Parathyroid adenoma (tissue), 2 donors: ENCODE measurements at regions not wholly inside any gene's neighbourhood (a gene's known extent, or its start where the extent isn't known, plus 50 kb on each side); places are given as distances from the start of the nearest gene placed in this dataset.

Experiments used
- H2AFZ ChIP-seq: fragments of 300-600 bp; sonication (generic); one replicate; pipeline ENCODE4 v1.7.0; 2017; ENCODE audit warnings: antibody characterized with exemption, mild to moderate bottlenecking
- H3K27ac ChIP-seq: fragments of 300-600 bp; sonication (generic); one replicate; pipeline ENCODE4 v1.7.0; 2017
- H3K27me3 ChIP-seq: fragments of 300-600 bp; sonication (generic); one replicate; pipeline ENCODE4 v1.7.0; 2017; ENCODE audit warnings: low read length; ENCODE audit not compliant: control insufficient read depth, insufficient read depth
- H3K36me3 ChIP-seq: fragments of 300-600 bp; sonication (generic); one replicate; pipeline ENCODE4 v1.7.0; 2017; ENCODE audit warnings: low read length; ENCODE audit not compliant: control insufficient read depth, insufficient read depth
- H3K4me1 ChIP-seq: fragments of 300-600 bp; sonication (generic); one replicate; pipeline ENCODE4 v1.7.0; 2017; ENCODE audit warnings: control low read depth
- H3K4me2 ChIP-seq: fragments of 300-600 bp; sonication (generic); one replicate; pipeline ENCODE4 v1.7.0; 2017; ENCODE audit warnings: low read length
- H3K4me3 ChIP-seq: fragments of 300-600 bp; sonication (generic); one replicate; pipeline ENCODE4 v1.7.0; 2017; ENCODE audit warnings: low read depth, low read length
- H3K79me2 ChIP-seq: fragments of 300-600 bp; sonication (generic); one replicate; pipeline ENCODE4 v1.7.0; 2017; ENCODE audit warnings: control low read depth
- H3K9ac ChIP-seq: fragments of 300-600 bp; sonication (generic); one replicate; pipeline ENCODE4 v1.7.0; 2017; ENCODE audit warnings: mild to moderate bottlenecking
- H3K9me3 ChIP-seq: fragments of 300-600 bp; sonication (generic); one replicate; pipeline ENCODE4 v1.7.0; 2017; ENCODE audit warnings: low read length; ENCODE audit not compliant: control insufficient read depth
- CTCF ChIP-seq: fragments of 300-600 bp; sonication (generic); IDR thresholded peaks from one replicate; pipeline ENCODE4 v1.7.0; 2017; ENCODE audit warnings: antibody characterized with exemption, mild to moderate bottlenecking
- donor health status: primary hyperparathyroidism.

- H3K9ac ChIP-seq = no peak overlapping the region
Measured at GRCh38 chr15:95880630-95881029, 449.9 kb upstream of the NR2F2 start.

GRCh38 chr15:95883064-95883463, 447.4 kb upstream of the NR2F2 start:
- Histone ChIP-seq H3K27ac (no peak overlapping the region), H3K4me1 (no peaks in the 10 kb centered on the region), H3K79me2 (no peaks in the 10 kb centered on the region), H3K4me3 (no peak overlapping the region), H3K36me3 (no peaks in the 10 kb centered on the region), H3K9ac (no peak overlapping the region), H3K9me3 (no peaks in the 10 kb centered on the region), H3K4me2 (no peak overlapping the region), H3K27me3 (no peaks in the 10 kb centered on the region), H2AFZ (no peak overlapping the region)
- no peak for TF ChIP-seq CTCF

More at GRCh38 chr15:95880630-95881029, 449.9 kb upstream of the NR2F2 start:
- no peaks in the 10 kb centered on the region for H3K4me1 ChIP-seq
- no peaks in the 10 kb centered on the region for H3K79me2 ChIP-seq
- H3K4me3 ChIP-seq = no peak overlapping the region
- no peaks in the 10 kb centered on the region for H3K9me3 ChIP-seq
- H3K27ac ChIP-seq = no peak overlapping the region
- no peaks in the 10 kb centered on the region for H3K27me3 ChIP-seq
- TF ChIP-seq CTCF = no peak
- no peaks in the 10 kb centered on the region for H3K36me3 ChIP-seq
- H3K4me2 ChIP-seq = no peak overlapping the region
- no peak overlapping the region for H2AFZ ChIP-seq

GRCh38 chr15:95884276-95884675, 446.2 kb upstream of the NR2F2 start:
- H3K9ac ChIP-seq = no peak overlapping the region
- no peaks in the 10 kb centered on the region for H3K36me3 ChIP-seq
- no peaks in the 10 kb centered on the region for H3K27me3 ChIP-seq
- H3K4me3 ChIP-seq = no peak overlapping the region
- H3K79me2 ChIP-seq = no peaks in the 10 kb centered on the region
- no peak for TF ChIP-seq CTCF
- no peaks in the 10 kb centered on the region for H3K4me1 ChIP-seq
- no peak overlapping the region for H3K4me2 ChIP-seq
- H3K9me3 ChIP-seq = no peaks in the 10 kb centered on the region
- H3K27ac ChIP-seq = no peak overlapping the region
- H2AFZ ChIP-seq = no peak overlapping the region

- Histone ChIP-seq H3K9me3 (no peaks in the 10 kb centered on the region), H3K36me3 (no peaks in the 10 kb centered on the region), H3K27ac (no peak overlapping the region), H3K4me1 (no peaks in the 10 kb centered on the region), H3K4me3 (no peak overlapping the region), H3K27me3 (no peaks in the 10 kb centered on the region), H3K9ac (no peak overlapping the region), H3K79me2 (no peaks in the 10 kb centered on the region), H2AFZ (no peak overlapping the region), H3K4me2 (no peak overlapping the region)
- TF ChIP-seq CTCF = no peak
Measured at GRCh38 chr15:95887666-95888390, 442.7 kb upstream of the NR2F2 start.

GRCh38 chr15:95888762-95889161, 441.7 kb upstream of the NR2F2 start:
- Histone ChIP-seq H3K4me2 (no peak overlapping the region), H3K27ac (no peak overlapping the region), H3K36me3 (no peaks in the 10 kb centered on the region), H2AFZ (no peak overlapping the region), H3K4me3 (no peak overlapping the region), H3K27me3 (no peaks in the 10 kb centered on the region), H3K9ac (no peak overlapping the region), H3K79me2 (no peaks in the 10 kb centered on the region), H3K9me3 (no peaks in the 10 kb centered on the region), H3K4me1 (no peaks in the 10 kb centered on the region)
- TF ChIP-seq CTCF = no peak
